Stimulated activated CD8-positive, alpha-beta memory T cell treated with anti-CD3 and anti-CD28 coated beads, Interleukin-15, amount 100 ng/mL, for 4 hours (primary cell): ENCODE measurements at regions not wholly inside any gene's neighbourhood (a gene's known extent, or its start where the extent isn't known, plus 50 kb on each side); places are given as distances from the start of the nearest gene placed in this dataset.
"Not testable (repeated sequence)": the region's sequence is repeated elsewhere in the genome, so short reads cannot be mapped to it uniquely, and the experiment has no call there.

Source experiments
- DNase-seq, 2 donors: peaks; one replicate each; pipeline ENCODE4 v3.0.0-alpha.2; 2020; ENCODE audit warnings: low read depth in 2 of 2

DNA sequence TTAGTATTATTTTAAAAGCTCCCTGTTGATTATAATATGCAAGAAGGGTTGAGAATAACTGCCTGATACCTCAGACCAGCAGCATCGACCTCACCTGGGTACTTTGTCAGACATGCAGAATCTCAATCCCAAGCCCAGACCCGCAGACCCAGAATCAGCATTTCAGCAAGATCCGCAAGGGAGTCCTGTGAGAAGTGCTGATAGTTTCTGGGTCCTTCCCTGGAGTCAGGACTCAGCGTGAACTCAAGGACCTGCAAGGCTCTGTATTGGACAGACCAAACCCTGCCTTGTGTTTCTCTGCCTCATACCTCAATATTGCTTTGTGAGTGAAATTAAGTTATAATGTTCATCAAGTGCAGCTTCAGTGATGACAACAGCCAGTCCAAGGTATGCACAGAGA, 149.5 kb upstream of the NPY start:
- DNase-seq: no peak

DNA sequence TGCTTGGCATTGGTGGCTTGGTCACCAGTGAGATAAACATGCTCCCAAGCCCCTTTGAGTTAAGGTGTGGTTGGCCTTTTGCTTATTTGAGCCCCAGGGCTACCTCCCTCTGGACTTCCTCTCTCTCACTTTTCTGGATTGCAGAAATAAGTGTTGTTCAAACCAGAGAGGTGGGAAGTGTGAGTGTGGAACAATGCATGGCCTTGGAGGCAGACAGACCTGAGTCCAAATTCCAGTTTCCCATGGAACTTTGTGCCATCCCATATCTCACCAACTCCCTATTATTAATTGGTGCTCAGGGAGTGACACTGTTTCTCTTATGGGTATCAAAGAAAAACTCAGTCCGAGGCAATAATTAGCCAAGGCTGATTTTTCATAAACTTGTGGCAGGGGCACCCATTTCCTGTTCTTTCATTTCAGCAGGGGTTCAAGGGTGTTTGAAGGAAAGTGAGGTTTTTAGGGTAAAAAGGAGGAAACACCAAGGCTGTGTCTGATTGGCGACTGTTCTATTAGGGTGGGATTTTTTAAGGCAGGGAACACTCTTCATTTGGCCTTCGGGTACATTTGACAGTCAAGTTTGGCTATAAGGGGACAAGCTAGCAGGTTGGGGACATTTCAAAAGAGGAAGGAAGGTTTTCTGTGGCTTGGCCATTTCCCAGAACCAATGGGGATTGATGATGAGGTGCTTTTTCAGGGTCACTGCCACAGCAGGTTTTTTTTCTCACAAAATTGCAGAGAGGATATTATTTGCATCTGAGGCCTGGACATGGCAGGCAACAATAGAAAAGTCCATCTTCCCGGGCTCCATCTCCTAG, 148.8 kb upstream of the NPY start:
- DNase-seq: no peak

DNA sequence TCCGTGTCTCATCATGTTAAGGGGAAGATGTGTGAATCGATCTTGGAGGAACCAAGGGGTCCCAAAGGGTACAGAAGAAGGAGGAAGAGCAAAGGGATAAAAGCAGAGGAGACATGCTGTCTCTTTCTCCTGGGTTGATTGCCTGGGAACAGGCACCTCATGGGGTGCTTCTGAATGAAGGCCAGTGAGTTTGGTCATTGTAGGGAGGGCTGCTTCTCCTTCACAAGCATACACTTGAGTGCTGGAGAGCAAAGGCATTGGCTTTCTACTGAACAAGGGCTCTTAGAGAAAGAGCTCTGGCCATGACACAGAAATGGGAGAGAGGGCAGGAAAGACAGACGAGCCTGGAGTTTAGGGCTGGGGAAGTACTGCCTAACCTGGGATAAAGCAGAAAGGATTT, 146.7 kb upstream of the NPY start:
- no peak for DNase-seq

DNA sequence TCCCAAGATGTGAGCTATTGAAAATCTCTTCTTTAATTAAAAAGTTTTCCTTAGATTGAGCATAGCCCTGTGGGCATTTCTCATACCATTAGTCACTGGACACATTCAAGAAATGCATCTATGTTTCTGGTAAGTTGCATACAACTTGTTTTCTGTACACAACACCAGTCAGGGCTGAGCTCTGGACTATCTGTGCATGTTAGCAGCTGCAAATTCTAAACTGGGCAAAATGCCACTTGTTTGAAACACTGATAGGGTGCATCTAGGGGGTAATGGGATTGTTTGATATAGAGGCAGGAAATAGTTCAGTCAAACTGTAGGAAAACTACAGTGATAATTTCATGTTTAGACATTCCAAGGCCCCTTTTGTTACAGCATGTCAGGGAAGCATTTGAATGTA, 145.6 kb upstream of the NPY start:
- no peak for DNase-seq

DNA sequence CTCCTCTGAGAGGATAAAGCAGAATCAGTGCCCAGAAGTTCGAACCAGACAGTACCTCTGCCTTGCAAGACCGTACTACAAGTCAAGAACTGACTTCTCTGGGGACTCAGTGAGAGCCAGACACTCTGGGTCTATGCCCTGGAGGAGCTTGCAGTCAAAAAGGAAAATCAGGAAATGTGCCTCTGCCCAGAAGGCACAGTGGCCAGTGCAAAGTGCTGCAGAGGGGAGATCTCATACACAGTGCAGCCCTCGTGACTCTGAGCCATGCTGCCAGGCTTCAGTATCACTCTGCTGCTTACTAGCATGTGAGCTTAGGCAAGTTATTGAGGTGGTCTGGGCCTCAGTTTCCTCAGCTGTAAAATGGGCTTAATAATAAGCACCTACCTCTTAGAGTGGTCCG, 144.0 kb upstream of the NPY start:
- DNase-seq: no peak

DNA sequence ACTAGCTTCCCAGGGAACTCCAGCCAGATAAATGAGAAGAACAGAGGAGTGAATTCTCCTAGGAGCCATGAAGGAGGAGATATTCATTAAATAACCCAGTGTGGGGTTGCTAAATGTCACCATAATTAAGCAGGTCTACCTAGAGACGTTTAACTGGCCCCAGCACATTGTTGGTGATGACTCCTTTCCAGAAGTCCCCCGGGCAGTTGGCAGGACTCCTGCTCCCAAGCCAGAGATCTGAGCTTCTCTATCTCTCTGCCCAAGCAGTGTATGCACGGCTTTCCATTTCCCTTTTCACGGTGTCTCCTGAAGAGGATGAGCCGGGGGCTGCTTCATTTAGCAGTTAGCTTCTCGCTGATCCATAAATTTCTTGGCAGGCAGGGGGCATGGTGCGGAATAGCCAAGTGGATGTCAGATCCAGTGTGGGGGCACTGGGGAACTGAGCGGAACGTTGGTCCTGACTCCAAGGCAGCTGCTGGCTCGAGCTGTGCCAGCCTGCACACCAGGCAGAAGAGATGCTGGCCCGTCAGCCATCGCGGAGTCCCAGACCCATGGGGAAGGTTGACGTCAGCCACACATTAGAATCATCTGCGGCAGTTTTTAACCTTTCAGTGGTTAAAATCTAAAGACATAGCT, 142.0 kb upstream of the NPY start:
- DNase-seq: no peak

DNA sequence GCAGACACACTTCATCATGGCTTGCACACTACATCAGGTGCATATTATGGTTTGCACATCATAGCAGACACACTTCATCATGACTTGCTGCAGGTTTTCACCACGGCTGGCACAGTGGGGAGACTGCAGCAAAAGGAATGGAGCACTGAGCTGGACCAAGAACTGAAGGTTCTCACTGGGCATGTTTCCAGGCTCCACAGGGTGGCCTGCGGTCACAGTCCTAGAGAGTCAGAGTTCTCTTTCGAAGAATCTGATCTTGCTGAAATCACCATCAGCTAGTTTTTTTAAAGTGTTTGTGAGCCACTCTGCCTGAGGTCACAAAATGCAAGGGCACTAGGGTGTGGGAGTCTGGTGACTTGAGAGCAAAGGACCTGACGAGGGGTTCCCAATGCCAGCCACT, 140.4 kb upstream of the NPY start:
- DNase-seq: no peak

DNA sequence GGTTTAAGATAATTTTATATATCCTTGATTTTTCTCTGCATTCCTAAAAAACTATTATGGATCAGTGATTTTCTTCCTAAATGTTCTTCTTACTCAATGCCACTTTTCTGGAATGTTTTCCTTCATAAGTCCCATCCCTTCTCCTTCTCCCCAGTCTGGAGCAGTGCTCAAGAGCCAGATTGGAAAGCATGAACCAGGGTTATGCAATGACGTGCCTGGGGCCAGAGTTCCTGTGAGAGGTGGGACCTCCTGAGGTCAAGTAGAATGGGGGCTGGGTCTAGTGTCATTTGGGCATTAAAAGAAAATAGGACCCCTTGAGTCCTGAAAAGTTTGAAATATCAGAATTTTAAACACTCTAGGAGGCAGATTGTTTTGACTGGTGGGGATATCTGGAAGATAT, 132.0 kb upstream of the NPY start:
- DNase-seq: no peak

DNA sequence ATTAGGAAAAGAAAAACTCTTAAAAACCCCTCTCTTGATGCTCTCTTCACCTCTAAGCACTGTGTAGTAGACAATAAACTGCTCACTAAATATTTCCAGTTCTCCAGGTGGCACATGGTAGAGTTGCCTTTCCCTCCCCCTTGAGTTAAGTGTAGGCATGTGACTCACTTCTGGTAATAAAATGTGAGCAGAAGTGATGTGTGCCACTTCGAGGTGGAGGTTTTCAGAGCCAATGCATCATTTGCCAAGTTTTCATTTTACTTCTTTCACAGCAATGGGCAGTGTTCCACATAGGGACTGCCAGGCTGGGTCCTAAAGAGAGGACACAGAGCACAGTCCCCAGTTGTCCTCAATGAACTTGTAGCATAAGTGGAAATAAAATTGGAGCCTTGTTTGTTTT, 131.6 kb upstream of the NPY start:
- DNase-seq: no peak

DNA sequence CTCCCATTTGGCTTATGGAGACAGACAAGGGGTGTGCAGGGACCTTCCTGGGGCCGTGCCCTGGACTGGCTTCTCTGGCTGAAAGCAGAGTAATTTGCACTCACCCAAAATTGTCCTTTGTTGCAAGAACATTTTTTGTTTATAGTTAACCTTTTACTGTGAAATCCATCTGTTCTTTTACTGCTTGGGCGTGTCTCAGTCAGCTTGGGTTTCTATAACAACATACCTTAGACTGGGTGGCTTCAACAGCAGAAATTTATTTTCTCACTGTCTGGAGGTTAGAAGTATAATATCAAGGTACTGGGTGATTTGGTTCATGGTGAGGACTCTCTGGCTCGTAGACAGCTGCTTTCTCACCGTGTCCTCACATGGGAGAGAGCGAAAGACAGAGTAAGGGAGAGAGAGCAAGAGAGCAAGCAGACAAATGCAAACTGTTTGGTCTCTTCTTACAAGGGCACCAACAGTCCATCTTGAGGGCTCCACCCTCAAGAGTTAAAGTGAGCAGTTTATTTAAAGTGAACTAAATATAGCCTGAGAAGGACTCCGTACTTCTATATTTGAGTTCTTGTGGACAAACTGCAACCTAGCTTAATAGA, 131.0 kb upstream of the NPY start:
- no peak for DNase-seq

DNA sequence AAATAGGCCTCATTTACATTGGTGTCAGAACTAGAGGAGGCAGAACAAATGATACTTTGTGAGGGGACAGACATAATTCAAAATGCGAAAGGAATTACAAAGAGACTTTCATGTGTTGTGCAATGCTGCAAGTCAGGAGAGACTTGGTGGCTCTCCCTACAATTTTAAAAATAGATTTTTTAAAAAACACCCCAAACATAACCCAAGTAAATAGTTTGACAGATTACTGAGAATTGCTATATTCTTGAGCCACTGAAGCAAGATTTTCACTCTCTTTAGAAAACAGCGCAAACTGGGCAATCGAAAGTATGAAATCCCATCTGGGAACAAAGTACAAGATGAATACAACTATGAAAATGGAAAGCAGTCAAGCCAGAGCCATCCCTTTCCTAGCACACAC, 126.3 kb upstream of the NPY start:
- DNase-seq: no peak

DNA sequence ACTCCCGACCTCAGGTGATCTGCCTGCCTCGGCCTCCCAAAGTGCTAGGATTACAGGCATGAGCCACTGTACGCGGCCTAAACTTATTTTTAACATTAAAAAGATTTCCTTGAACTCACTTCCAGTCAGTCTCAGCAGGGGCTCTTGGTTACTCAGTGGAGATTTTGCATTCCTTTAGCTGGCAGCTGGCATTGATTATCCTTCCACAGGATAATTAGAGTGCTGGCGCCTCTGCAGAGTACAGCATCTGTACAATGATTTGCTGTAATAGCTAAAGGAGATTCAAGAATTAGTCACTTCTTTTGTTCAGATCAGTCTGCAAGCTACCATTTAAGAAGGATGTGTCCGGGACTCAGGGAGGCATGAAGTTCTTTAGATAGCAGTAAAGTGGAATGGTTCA, 125.0 kb upstream of the NPY start:
- DNase-seq: no peak

DNA sequence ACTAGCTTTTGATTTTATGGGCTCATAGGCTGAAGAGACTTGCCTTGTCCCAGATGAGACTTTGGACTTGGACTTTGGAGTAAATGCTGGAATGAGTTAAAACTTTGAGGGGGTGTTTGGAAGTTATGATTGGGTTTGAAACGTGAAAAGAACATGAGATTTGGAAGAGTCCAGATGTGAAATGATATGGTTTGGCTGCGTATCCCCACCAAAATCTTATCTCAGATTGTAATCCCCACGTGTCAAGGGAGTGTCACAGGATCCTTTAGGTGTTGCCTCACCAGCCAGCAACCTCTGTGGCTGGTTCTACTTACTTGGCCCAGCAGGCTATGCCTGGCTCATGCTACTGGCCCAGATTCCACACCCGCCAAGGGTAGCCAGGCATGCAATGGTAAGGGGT, 119.6 kb upstream of the NPY start:
- no peak for DNase-seq

DNA sequence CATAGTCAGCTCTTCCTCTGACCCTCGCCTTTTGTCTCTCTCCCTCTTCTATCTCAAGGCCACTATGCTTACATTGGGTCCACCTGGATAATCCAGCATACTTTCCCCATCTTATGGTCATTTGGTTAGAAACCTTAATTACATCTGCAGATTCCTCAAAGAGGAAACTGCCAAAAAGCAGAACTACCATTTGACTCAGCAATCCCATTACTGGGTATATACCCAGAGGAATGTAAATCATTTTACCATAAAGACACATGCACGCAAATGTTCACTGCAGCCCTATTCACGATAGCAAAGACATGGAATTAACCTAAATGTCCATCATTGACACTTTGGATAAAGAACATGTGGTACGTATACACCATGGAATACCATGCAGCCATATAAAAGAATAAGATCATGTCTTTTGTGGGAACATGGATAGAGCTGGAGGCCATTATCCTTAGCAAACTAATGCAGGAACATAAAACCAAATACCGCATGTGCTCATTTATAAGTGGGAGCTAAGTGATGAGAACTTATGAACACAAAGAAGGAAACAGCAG, 114.8 kb upstream of the NPY start:
- no peak for DNase-seq

DNA sequence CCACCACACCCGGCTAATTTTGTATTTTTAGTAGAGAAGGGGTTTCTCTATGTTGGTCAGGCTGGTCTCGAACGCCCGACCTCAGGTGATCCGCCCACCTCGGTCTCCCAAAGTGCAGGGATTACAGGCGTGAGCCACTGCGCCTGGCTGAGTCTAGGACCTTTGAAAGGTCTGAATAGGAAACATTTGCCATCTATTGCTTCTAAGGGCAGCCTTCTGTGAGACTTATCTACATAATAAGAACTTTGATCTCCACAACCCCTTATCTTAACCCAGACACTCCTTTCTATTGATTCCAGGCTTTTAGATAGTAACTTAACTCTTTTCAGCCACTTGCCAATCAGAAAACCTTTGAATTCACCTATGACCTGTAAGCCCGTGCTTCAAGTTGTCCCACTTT, 112.0 kb upstream of the NPY start:
- DNase-seq: not testable (repeated sequence)

DNA sequence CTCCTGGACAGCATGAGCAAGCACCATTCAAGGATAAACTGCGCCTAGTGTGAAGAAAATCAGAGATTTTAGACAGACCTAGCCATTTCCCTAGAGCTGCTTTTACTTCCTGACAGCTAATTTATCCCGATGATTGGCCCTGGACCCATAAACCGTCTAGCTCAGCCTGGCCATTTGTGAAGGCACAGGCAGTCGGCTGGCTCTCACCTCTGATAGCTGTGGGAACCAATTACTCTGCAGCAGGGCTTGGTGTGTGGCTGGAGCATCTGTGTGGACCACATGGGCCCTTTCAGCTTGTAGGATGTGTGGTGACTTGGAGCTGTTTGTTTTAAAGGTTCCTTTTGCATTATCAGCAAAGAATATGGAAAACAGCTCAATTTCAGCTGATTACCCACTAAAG, 111.1 kb upstream of the NPY start:
- DNase-seq: no peak

DNA sequence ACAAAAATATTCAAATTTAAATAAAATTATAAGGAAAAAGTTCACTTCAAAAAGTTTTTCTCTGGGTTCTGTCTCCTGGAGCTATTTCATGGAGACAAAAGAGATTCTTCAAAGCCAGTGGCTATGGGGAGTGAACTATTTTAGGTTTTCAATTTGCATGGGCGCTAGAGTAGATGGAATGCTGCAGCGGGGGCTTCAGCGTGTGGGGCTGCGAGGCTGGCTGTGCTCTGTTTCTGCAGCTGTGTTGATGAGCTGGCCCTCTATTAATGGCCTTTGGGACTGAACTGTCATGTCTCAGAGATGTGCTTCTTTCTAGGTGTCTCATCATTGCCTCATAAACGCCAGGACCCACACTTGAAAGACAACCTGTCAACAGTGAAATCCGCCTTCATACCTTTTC, 108.4 kb upstream of the NPY start:
- DNase-seq: no peak

DNA sequence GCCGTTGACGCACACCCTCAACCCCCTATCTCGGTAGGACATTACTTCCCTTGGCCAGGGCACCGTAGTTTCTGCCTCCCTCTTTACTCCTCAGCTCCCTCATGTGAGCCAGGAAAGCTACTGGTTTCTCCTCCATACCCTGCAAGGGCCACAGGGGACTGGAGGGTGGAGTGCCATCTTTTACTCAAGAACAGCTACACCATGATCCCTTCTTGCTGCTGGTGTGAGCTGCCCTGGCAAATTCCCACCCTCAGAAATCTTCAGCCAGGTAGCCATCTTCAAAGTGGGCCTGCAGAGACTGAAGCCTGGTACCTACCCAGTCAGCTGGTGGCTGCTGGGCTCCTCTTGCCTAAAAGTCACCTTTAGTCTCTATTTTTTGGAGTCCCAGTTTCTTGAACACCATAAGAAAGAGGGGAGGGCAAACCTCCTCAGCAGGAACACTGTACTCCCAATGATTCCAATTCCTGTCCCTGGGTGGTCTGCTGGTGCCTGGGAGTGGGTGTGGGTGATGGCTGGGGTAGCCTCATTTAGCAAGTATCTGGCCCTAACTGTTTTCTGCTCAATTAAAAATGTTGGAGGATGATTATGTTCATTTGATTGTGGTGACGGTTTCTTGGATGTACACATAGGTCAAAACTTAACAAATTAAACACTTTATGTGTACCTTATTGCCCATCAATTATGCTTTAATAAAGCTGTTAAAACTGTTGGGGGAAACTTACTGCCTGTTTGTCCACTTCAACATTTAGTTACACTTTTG, 105.0 kb upstream of the NPY start:
- DNase-seq: no peak

DNA sequence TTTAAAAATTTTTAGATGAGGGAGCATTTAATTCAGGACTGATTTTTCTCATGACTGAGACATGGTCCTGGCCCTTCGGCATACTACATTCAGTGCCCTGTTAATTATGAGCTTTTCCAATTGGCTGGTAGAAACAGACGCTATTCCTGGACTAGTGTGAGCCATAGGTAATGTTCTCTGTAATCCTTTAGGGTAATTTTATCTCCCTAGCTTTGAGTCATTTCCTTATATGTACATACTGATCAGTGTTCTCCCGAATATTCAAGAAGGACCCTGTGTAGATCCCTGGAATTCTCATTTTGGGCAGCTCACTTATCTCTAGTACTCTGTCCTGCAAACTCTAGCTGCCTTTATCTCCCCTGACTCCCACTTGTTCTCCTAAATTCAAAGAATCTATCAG, 92.6 kb upstream of the NPY start:
- no peak for DNase-seq

DNA sequence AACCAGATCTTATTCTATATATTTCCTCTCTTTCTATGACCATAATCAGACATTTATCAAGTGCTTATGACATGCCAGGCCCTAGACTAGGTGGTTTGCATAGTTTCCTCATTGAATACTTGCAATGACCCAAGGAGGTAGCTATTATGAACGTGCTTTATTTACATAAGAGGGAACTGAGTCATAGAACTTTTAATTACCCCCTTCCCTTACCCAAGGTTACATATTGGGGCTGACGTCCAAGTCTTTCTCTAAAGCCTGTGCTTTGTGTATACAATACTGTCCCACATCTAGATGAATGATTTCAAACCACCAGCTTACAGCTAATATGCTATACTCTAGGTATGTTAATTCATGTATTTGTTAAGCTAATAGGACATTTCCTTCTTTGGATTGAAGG, 91.9 kb upstream of the NPY start:
- no peak for DNase-seq

DNA sequence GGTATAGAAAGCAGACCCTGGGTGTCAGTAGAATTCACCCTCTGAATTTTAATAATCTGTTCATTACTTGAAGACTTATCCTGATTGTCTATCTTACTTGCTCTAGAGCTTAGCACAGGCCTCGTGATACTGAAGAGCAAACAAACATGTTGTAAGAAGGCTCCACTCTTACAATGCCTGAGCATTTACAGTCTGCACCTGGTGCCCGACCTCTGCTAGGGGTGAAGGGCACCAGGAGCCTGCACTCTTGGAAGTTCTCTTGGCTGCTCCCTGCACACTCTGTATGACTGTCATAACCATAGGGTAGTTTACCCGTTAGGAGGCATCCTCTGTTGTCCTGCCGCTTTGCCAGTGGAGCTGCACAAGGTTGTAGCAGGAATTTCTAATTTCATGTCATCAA, 91.3 kb upstream of the NPY start:
- DNase-seq: no peak

DNA sequence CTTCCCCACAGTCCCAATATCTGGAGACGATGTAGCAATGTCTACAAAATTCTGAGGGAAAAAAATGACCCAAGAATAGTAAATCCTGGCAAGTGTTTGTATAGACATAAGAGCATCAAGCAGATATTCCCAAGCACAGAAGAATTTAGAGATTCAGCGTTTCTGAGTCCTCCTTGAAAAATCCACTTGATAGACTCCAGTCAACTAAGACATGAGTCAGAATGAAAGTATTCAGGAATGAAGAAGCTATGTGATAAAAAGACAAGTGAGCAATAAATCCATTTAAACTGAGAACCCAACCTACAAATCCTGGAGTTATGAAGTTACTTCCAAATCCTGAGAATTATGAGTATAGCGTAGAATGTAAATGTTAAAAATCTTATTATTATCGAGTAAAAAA, 86.1 kb upstream of the NPY start:
- DNase-seq: no peak
